GM23338 (cell line): ENCODE measurements at regions not wholly inside any gene's neighbourhood (a gene's known extent, or its start where the extent isn't known, plus 50 kb on each side); places are given as distances from the start of the nearest gene placed in this dataset.

Source experiments
- ATAC-seq: fragments of 200-7000 bp; cut with Tn5 transposase; 3 replicates; pipeline ENCODE4 v1.9.1; 2020
- DNase-seq: peaks from one replicate; pipeline ENCODE4 v3.0.0-alpha.2; 2015; ENCODE audit warnings: low spot score
- H2AFZ ChIP-seq: fragments of 200-600 bp; sonication (generic); 2 replicates; pipeline ENCODE4 v1.8.0; 2016; ENCODE audit warnings: antibody characterized with exemption, mild to moderate bottlenecking, moderate library complexity
- H3F3A ChIP-seq: fragments of 200-600 bp; sonication (generic); replicated peaks from 2 replicates; pipeline ENCODE4 v1.8.0; 2017; ENCODE audit warnings: antibody characterized with exemption, mixed run types, low read depth
- H3K27ac ChIP-seq: fragments of 200-600 bp; sonication (generic); 2 replicates; pipeline ENCODE4 v1.6.1; 2016; ENCODE audit warnings: low read depth
- H3K27me3 ChIP-seq: fragments of 200-600 bp; sonication (generic); 2 replicates; pipeline ENCODE4 v1.8.0; 2016; ENCODE audit warnings: mild to moderate bottlenecking, mixed run types, moderate library complexity; ENCODE audit not compliant: insufficient read depth
- H3K36me3 ChIP-seq: fragments of 200-600 bp; sonication (generic); 2 replicates; pipeline ENCODE4 v1.8.0; 2016; ENCODE audit warnings: mild to moderate bottlenecking; ENCODE audit not compliant: insufficient read depth
- H3K4me1 ChIP-seq: fragments of 200-600 bp; sonication (generic); 2 replicates; pipeline ENCODE4 v1.8.0; 2016; ENCODE audit warnings: mild to moderate bottlenecking, moderate library complexity; ENCODE audit not compliant: insufficient read depth
- H3K4me2 ChIP-seq: fragments of 200-600 bp; sonication (generic); 2 replicates; pipeline ENCODE4 v1.7.1; 2017; ENCODE audit warnings: mixed run types
- H3K4me3 ChIP-seq: fragments of 200-600 bp; sonication (generic); 2 replicates; pipeline ENCODE4 v1.6.1; 2016; ENCODE audit warnings: mixed run types
- H3K79me2 ChIP-seq: fragments of 200-600 bp; sonication (generic); replicated peaks from 2 replicates; pipeline ENCODE4 v1.8.0; 2017; ENCODE audit warnings: mild to moderate bottlenecking; ENCODE audit not compliant: insufficient read depth
- H3K9me2 ChIP-seq: fragments of 200-600 bp; sonication (generic); 2 replicates; pipeline ENCODE4 v1.8.0; 2017; ENCODE audit not compliant: insufficient read depth
- H4K20me1 ChIP-seq: fragments of 200-600 bp; sonication (generic); replicated peaks from 2 replicates; pipeline ENCODE4 v1.8.0; 2017; ENCODE audit warnings: mild to moderate bottlenecking; ENCODE audit not compliant: insufficient read depth
- H3K27ac Mint-ChIP-seq: 2 replicates; pipeline ENCODE4 v1.8.0; 2020; ENCODE audit warnings: inconsistent platforms, mild to moderate bottlenecking, moderate library complexity, mixed read lengths
- H3K27me3 Mint-ChIP-seq: 3 replicates; pipeline ENCODE4 v1.8.0; 2022; ENCODE audit warnings: low read depth, mild to moderate bottlenecking, moderate library complexity, mixed read lengths, inconsistent platforms; ENCODE audit not compliant: insufficient read depth, poor library complexity
- H3K36me3 Mint-ChIP-seq: 3 replicates; pipeline ENCODE4 v1.8.0; 2021; ENCODE audit warnings: low read depth, mild to moderate bottlenecking, inconsistent platforms, moderate library complexity, mixed read lengths
- H3K4me1 Mint-ChIP-seq: 3 replicates; pipeline ENCODE4 v1.8.0; 2020; ENCODE audit warnings: mild to moderate bottlenecking, inconsistent platforms, mixed read lengths
- H3K4me3 Mint-ChIP-seq: 3 replicates; pipeline ENCODE4 v1.8.0; 2021; ENCODE audit warnings: moderate library complexity, mild to moderate bottlenecking, inconsistent platforms, mixed read lengths
- H3K9me3 Mint-ChIP-seq: 3 replicates; pipeline ENCODE4 v1.8.0; 2020; ENCODE audit warnings: moderate library complexity, mild to moderate bottlenecking, inconsistent platforms, mixed read lengths
- CREB1 ChIP-seq: fragments of 250-450 bp; sonication (Bioruptor Pico); IDR thresholded peaks from 2 replicates; pipeline ENCODE4 v1.5.0; 2020; ENCODE audit warnings: low read depth, mild to moderate bottlenecking, moderate library complexity
- EZH2phosphoT487 ChIP-seq: fragments of 200-600 bp; sonication (generic); IDR thresholded peaks from one replicate; pipeline ENCODE4 v1.8.1; 2018; ENCODE audit warnings: antibody characterized with exemption; ENCODE audit not compliant: unreplicated experiment
- POLR2AphosphoS5 ChIP-seq: IDR thresholded peaks from 2 replicates; pipeline ENCODE4 v1.6.1; 2016; ENCODE audit warnings: antibody characterized with exemption, low read depth
- ZNF331 ChIP-seq: fragments of 250-450 bp; sonication (Bioruptor Pico); IDR thresholded peaks from 2 replicates; pipeline ENCODE4 v1.5.0; 2020; ENCODE audit warnings: low read depth, mild to moderate bottlenecking, moderate library complexity
- ZNF462 ChIP-seq: fragments of 250-450 bp; sonication (Bioruptor Pico); IDR thresholded peaks from 2 replicates; pipeline ENCODE4 v1.5.0; 2020; ENCODE audit warnings: mild to moderate bottlenecking, moderate library complexity

GRCh38 chr2:111632661-111633060, 251.3 kb downstream of the ANAPC1 start:
- H2AFZ ChIP-seq = no peak overlapping the region
- ATAC-seq = no peak
- no peaks in the 10 kb centered on the region for H3K4me1 Mint-ChIP-seq

More at GRCh38 chr2:111632661-111633060, 251.3 kb downstream of the ANAPC1 start:
- Histone ChIP-seq H3K4me2 (no peak overlapping the region), H4K20me1 (no peaks in the 10 kb centered on the region), H3K79me2 (no peaks in the 10 kb centered on the region), H3K4me1 (no peaks in the 10 kb centered on the region), H3K9me2 (no peaks in the 10 kb centered on the region), H3K4me3 (no peak overlapping the region), H3K27ac (no peak overlapping the region), H3F3A (no peaks in the 10 kb centered on the region), H3K27me3 (no peaks in the 10 kb centered on the region), H3K36me3 (0 out of 2 replicates have a peak, but pooled peaks cover 5% of the 10 kb centered on the region)
- Mint-ChIP-seq H3K27me3 (no peaks in the 10 kb centered on the region), H3K36me3 (peaks cover 25% of the 10 kb centered on the region; the same call in 2 of the 3 replicates), H3K4me3 (no peak overlapping the region), H3K9me3 (peaks cover 40% of the 10 kb centered on the region), H3K27ac (no peak overlapping the region)
- no peak for DNase-seq
- TF ChIP-seq POLR2AphosphoS5 (no peak), ZNF462 (CRISPR knock-in tag) (no peak), ZNF331 (CRISPR knock-in tag) (no peak), EZH2phosphoT487 (no peak), CREB1 (CRISPR knock-in tag) (no peak)
